H54 (cell line): ENCODE measurements at regions not wholly inside any gene's neighbourhood (a gene's known extent, or its start where the extent isn't known, plus 50 kb on each side); places are given as distances from the start of the nearest gene placed in this dataset.
"Not testable (repeated sequence)": the region's sequence is repeated elsewhere in the genome, so short reads cannot be mapped to it uniquely, and the experiment has no call there.

ENCODE experiments used
- DNase-seq: peaks from one replicate; pipeline ENCODE4 v3.0.0; 2011; ENCODE audit warnings: low spot score, mixed read lengths; ENCODE audit not compliant: insufficient read length
- FAIRE-seq: peaks from 3 replicates; lab custom pipeline; 2011; peaks lifted over from hg19 to GRCh38; lab: Jason Lieb, UNC
- POLR2A ChIP-seq: IDR thresholded peaks from 2 replicates; pipeline ENCODE4 v1.6.1; 2011; ENCODE audit warnings: low read depth, mild to moderate bottlenecking, low read length

DNA sequence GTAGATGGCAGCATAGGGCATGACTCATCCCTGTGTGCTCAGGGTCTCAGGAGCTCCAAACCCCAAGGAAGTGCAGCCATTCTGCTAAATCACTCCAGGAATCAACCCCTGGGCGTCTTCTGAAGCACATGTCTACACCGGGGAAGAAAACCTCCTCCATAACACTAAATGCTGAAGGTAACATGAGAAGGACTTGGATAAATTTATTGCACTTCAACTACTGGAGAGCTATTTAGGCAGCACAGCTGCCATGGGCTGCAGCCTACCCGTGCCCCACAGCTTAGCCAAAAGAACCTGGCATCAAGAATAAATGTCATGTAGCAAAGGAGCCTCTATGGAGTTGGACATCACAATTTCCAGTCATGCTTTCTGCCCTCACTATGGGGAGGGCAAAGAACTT, 141.7 kb downstream of the GPCPD1 start:
- TF ChIP-seq POLR2A, result no peak
- FAIRE-seq (no peak), DNase-seq (no peak)

DNA sequence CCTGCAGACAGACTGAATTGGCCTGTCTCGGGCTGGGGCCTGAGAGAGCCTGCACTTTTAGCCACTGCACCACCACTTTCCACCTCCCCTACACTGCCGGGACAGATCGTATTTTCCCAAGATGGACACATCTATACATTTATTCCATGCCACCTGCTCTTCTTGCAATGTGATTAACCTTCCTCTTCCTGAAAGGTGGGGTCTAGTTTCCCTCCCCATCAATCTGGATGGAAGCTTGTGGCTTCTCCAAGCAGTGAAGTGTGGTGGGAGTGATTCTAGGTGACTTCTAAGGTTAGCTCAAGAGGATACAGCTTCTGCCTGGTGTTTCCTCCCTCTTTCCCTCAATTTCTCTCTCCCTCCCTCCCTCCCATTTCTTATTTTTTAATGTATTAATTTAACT, 143.7 kb downstream of the GPCPD1 start:
- DNase-seq (no peak), FAIRE-seq (no peak)
- TF ChIP-seq POLR2A, result no peak

- TF ChIP-seq POLR2A, result no peak
- FAIRE-seq (no peak), DNase-seq (no peak)
Observed at GRCh38 chr20:5465604-5465927, 145.2 kb downstream of the GPCPD1 start.

DNA sequence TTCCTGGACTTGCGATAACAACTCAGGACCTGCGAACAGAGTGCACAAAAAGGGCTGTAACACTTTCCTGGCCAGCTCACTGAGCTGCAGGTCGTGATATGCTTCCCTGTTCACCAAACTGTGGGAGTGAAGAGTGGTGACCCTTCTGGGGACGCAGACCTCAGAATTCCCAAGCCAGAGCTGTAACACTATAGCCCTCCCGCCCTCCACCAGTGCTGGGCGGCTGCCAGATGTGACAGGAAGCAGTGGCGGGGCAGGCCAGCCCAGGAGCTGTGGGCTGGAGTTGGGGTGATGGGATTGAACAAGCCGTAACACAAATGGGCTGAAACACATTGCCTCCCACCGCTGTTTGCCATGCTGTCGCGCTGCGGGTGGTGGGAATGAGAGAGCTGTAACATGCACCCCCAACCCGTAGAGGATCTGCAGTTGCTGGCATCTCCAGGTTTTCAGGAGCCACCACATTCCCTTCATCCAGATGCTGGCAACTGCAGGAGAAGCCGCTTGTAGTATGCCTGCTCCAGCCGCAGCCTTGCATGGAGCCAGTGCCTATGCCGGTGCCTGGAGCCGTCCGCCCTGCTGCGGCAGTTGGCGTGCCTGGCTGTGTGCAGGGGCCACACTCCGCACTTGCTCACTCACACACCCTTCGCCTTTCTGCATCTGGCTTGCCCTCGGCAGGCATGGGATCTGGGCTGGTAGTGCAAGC, 145.8 kb downstream of the GPCPD1 start:
- no peak for TF ChIP-seq POLR2A
- FAIRE-seq, result no peak
- DNase-seq, result no peak

- no peak for TF ChIP-seq POLR2A
- FAIRE-seq (no peak), DNase-seq (no peak)
Observed at GRCh38 chr20:5463007-5463686, 146.4 kb upstream of the PROKR2 start.

DNA sequence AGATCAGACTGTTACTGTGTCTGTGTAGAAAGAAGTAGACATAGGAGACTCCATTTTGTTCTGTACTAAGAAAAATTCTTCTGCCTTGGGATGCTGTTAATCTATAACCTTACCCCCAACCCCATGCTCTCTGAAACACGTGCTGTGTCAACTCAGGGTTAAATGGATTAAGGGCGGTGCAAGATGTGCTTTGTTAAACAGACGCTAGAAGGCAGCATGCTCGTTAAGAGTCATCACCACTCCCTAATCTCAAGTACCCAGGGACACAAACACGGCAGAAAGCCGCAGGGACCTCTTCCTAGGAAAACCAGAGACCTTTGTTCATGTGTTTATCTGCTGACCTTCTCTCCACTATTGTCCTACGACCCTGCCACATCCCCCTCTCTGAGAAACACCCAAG, 137.0 kb upstream of the PROKR2 start:
- DNase-seq, FAIRE-seq: not testable (repeated sequence)

DNA sequence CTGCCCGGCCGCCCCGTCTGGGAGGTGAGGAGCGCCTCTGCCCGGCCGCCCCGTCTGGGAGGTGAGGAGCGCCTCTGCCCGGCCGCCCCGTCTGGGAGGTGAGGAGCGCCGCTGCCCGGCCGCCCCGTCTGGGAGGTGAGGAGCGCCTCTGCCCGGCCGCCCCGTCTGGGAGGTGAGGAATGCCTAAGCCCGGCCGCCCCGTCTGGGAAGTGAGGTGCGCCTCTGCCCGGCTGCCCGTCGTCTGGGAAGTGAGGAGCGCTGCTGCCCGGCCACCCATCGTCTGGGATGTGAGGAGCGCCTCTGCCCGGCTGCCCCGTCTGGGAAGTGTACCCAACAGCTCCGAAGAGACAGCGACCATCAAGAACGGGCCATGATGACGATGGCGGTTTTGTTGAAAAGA, 136.6 kb upstream of the PROKR2 start:
- not testable (repeated sequence) for DNase-seq, FAIRE-seq

- not testable (repeated sequence) for DNase-seq, FAIRE-seq
Observed at GRCh38 chr20:5452691-5453090, 135.9 kb upstream of the PROKR2 start.

GRCh38 chr20:5452286-5452685, 135.5 kb upstream of the PROKR2 start:
- not testable (repeated sequence) for FAIRE-seq, DNase-seq

DNA sequence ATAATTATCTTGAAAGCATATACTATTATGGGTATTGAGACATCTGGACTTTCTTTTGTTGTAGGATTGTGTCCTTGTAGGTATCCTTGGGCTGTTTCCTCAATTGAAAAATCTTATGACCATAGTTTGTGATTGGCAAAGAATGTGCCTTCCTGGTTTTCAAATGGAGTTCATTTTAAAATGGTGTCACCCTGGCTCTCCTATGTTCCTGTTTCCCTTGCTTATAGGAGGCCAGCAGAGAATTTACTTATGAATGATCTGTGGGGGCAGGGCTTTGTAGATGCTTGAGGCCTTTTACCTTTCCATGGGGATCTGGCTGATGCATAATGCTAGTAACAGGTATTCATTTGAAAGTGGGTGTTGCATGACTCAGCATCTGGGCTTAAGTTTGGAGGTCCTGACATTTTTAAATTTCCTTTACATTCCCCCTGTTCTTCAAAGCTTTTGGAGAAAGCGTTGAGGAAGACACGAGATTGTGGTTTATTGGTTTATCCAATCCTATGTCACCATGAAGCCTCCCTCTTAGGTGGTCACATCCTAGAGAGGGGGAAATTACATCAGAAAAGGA, 135.0 kb upstream of the PROKR2 start:
- no peak for TF ChIP-seq POLR2A
- no peak for DNase-seq
- FAIRE-seq, result no peak

DNA sequence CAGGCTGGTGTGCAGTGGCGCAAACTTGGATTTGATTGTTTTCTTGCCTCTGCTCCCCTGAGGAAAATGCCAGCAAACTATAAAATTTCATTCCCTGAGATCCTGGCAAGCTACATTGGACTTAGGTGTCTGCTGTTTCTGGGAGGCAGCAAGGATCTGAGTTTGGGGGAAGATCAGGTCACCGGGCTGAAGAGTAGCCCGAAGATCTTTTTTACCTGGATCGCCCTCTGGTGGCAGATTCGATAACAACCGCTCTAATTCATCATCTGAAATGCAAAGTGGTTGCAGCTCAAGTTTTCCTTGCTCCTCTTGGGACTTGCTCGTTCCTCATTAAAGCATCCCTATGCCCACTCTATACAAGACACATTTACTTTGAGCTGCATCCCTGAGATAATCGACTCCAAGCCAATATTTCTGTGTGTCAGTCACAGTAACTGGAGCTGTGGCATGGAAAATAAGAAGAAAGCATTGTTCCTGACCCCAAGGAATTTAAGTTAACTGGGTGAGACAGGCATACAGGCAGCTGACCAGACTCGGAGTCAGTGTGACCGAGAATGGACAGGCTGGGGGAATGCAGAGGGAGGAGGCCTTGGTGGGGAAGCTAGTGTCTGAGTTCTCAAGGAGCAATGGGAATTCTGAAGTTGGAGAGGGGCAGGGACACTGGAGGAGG, 131.8 kb upstream of the PROKR2 start:
- FAIRE-seq, result peak; percentile 71
- DNase-seq, result peak; percentile 40

GRCh38 chr20:5447188-5447587, 130.4 kb upstream of the PROKR2 start:
- no peak for FAIRE-seq
- no peak for TF ChIP-seq POLR2A
- no peak for DNase-seq

More for the DNA sequence above, 131.8 kb upstream of the PROKR2 start:
- TF ChIP-seq POLR2A, result no peak

GRCh38 chr20:5445611-5446010, 128.9 kb upstream of the PROKR2 start:
- no peak for FAIRE-seq
- no peak for DNase-seq
- no peak for TF ChIP-seq POLR2A

GRCh38 chr20:5442101-5442500, 125.3 kb upstream of the PROKR2 start:
- TF ChIP-seq POLR2A, result no peak
- no peak for FAIRE-seq
- DNase-seq, result no peak

- no peak for TF ChIP-seq POLR2A
- DNase-seq (no peak), FAIRE-seq (no peak)
Observed at GRCh38 chr20:5434116-5434515, 117.4 kb upstream of the PROKR2 start.
